OCI-LY1 (cell line): ENCODE measurements at regions not wholly inside any gene's neighbourhood (a gene's known extent, or its start where the extent isn't known, plus 50 kb on each side); places are given as distances from the start of the nearest gene placed in this dataset.

ENCODE experiments used
- H2AFZ ChIP-seq: fragments of 200-600 bp; sonication (generic), shearing (Covaris generic); 2 replicates; pipeline ENCODE4 v1.6.0; 2014; ENCODE audit warnings: antibody characterized with exemption, mild to moderate bottlenecking, low read length
- H3F3A ChIP-seq: fragments of 200-600 bp; sonication (generic), shearing (Covaris generic); 2 replicates; pipeline ENCODE4 v1.6.0; 2014; ENCODE audit warnings: mild to moderate bottlenecking, antibody characterized with exemption, low read length, moderate library complexity; ENCODE audit not compliant: insufficient read depth
- H3K27ac ChIP-seq: fragments of 200-600 bp; sonication (generic); 2 replicates; pipeline ENCODE4 v1.5.1; 2014; ENCODE audit warnings: low read length, mixed run types, mild to moderate bottlenecking, low read depth; ENCODE audit not compliant: poor library complexity, severe bottlenecking
- H3K27me3 ChIP-seq: fragments of 200-600 bp; sonication (generic); 2 replicates; pipeline ENCODE4 v1.6.0; 2014; ENCODE audit warnings: antibody characterized with exemption, mild to moderate bottlenecking, low read length, moderate library complexity; ENCODE audit not compliant: insufficient read depth
- H3K36me3 ChIP-seq: fragments of 200-600 bp; sonication (generic); 2 replicates; pipeline ENCODE4 v1.6.1; 2014; ENCODE audit warnings: mild to moderate bottlenecking, antibody characterized with exemption, low read length, moderate library complexity, mixed read lengths; ENCODE audit not compliant: insufficient read depth
- H3K4me1 ChIP-seq: fragments of 200-600 bp; sonication (generic); 2 replicates; pipeline ENCODE4 v1.5.1; 2014; ENCODE audit warnings: mild to moderate bottlenecking, low read length, moderate library complexity; ENCODE audit not compliant: insufficient read depth, severe bottlenecking
- H3K4me2 ChIP-seq: fragments of 200-600 bp; sonication (generic), shearing (Covaris generic); 2 replicates; pipeline ENCODE4 v1.6.1; 2014; ENCODE audit warnings: low read length
- H3K4me3 ChIP-seq: fragments of 200-600 bp; sonication (generic); 2 replicates; pipeline ENCODE4 v1.5.1; 2014; ENCODE audit warnings: low read length, low read depth, mild to moderate bottlenecking, mixed read lengths; ENCODE audit not compliant: poor library complexity, severe bottlenecking
- H3K79me2 ChIP-seq: fragments of 200-600 bp; shearing (Covaris generic); 2 replicates; pipeline ENCODE4 v1.6.1; 2016; ENCODE audit warnings: mixed run types, low read length, mixed read lengths; ENCODE audit not compliant: insufficient read depth
- H3K9ac ChIP-seq: fragments of 200-600 bp; sonication (generic), shearing (Covaris generic); 2 replicates; pipeline ENCODE4 v1.6.1; 2014; ENCODE audit warnings: mild to moderate bottlenecking, low read length, mixed read lengths
- H3K9me2 ChIP-seq: fragments of 200-600 bp; sonication (generic), shearing (Covaris generic); 2 replicates; pipeline ENCODE4 v1.6.1; 2014; ENCODE audit warnings: low read depth, mild to moderate bottlenecking, low read length, mixed read lengths
- H3K9me3 ChIP-seq: fragments of 200-600 bp; shearing (Covaris generic); 2 replicates; pipeline ENCODE4 v1.6.1; 2014; ENCODE audit warnings: low read length, mixed read lengths
- H4K20me1 ChIP-seq: fragments of 200-600 bp; sonication (generic), shearing (Covaris generic); 2 replicates; pipeline ENCODE4 v1.6.0; 2016; ENCODE audit warnings: mild to moderate bottlenecking, low read length; ENCODE audit not compliant: insufficient read depth
- EZH2 ChIP-seq: fragments of 200-600 bp; sonication (generic), shearing (Covaris generic); IDR thresholded peaks from 2 replicates; pipeline ENCODE4 v1.8.0; 2017; ENCODE audit warnings: borderline replicate concordance, mixed run types, mild to moderate bottlenecking, antibody characterized with exemption, low read length, moderate library complexity, mixed read lengths
- TF ChIP-seq, protein P1 (sequence below): fragments of 200-600 bp; sonication (generic), shearing (Covaris generic); IDR thresholded peaks from 2 replicates; pipeline ENCODE4 v1.5.1; 2017; ENCODE audit warnings: mild to moderate bottlenecking, antibody characterized with exemption, low read length, moderate library complexity, mixed read lengths

GRCh38 chr9:78871452-78872331 is 574.8 kb downstream of the PSAT1 start:
- Histone ChIP-seq H4K20me1 (no peaks in the 10 kb centered on the region), H3K4me3 (no peak overlapping the region), H3K9me3 (no peaks in the 10 kb centered on the region), H3K79me2 (no peaks in the 10 kb centered on the region), H3F3A (no peaks in the 10 kb centered on the region), H3K27me3 (no peaks in the 10 kb centered on the region), H3K4me2 (no peak overlapping the region), H3K4me1 (no peaks in the 10 kb centered on the region), H3K9ac (no peak overlapping the region), H3K27ac (no peak overlapping the region), H2AFZ (no peak overlapping the region), H3K36me3 (no peaks in the 10 kb centered on the region), H3K9me2 (no peaks in the 10 kb centered on the region)
- TF ChIP-seq, protein P1, sequence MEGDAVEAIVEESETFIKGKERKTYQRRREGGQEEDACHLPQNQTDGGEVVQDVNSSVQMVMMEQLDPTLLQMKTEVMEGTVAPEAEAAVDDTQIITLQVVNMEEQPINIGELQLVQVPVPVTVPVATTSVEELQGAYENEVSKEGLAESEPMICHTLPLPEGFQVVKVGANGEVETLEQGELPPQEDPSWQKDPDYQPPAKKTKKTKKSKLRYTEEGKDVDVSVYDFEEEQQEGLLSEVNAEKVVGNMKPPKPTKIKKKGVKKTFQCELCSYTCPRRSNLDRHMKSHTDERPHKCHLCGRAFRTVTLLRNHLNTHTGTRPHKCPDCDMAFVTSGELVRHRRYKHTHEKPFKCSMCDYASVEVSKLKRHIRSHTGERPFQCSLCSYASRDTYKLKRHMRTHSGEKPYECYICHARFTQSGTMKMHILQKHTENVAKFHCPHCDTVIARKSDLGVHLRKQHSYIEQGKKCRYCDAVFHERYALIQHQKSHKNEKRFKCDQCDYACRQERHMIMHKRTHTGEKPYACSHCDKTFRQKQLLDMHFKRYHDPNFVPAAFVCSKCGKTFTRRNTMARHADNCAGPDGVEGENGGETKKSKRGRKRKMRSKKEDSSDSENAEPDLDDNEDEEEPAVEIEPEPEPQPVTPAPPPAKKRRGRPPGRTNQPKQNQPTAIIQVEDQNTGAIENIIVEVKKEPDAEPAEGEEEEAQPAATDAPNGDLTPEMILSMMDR = no peak
- no peak for TF ChIP-seq EZH2

DNA sequence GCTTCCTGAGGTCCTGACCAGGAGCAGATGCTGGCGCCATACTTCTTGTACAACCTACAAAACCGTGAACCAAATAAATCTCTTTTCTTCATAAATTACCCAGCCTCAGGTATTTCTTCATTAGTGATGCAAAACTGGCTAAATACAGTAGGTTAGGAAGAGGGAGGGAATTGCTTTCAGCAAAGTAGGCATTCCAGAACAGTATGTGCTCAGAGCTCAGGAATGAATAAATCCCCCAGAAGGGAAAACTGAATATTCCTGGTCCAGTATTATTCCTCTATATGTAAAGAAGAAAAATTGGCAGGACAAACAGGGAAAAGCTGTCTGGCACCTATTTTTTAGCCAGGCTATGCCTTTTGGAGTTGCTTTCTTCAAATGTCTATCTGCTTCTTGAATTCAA is 577.1 kb downstream of the PSAT1 start:
- Histone ChIP-seq H4K20me1 (no peaks in the 10 kb centered on the region), H3K79me2 (no peaks in the 10 kb centered on the region), H3K27me3 (no peaks in the 10 kb centered on the region), H3K4me3 (no peak overlapping the region), H3K9ac (no peak overlapping the region), H3K27ac (no peak overlapping the region), H3K36me3 (no peaks in the 10 kb centered on the region), H3K9me2 (no peaks in the 10 kb centered on the region), H2AFZ (no peak overlapping the region), H3F3A (no peaks in the 10 kb centered on the region), H3K4me1 (no peaks in the 10 kb centered on the region), H3K9me3 (no peaks in the 10 kb centered on the region), H3K4me2 (no peak overlapping the region)
- TF ChIP-seq, protein P1 = no peak

GRCh38 chr9:78879324-78880100 is 582.6 kb downstream of the PSAT1 start:
- Histone ChIP-seq H3K9me2 (no peaks in the 10 kb centered on the region), H3K9ac (no peak overlapping the region), H3K79me2 (no peaks in the 10 kb centered on the region), H2AFZ (no peak overlapping the region), H3K9me3 (no peaks in the 10 kb centered on the region), H3K4me3 (no peak overlapping the region), H3K27me3 (no peaks in the 10 kb centered on the region), H4K20me1 (no peaks in the 10 kb centered on the region), H3F3A (no peaks in the 10 kb centered on the region), H3K4me2 (no peak overlapping the region), H3K27ac (no peak overlapping the region), H3K36me3 (no peaks in the 10 kb centered on the region), H3K4me1 (no peaks in the 10 kb centered on the region)
- TF ChIP-seq, protein P1 = no peak
- no peak for TF ChIP-seq EZH2
